Renal cortical epithelial cell (primary cell): ENCODE measurements at regions not wholly inside any gene's neighbourhood (a gene's known extent, or its start where the extent isn't known, plus 50 kb on each side); places are given as distances from the start of the nearest gene placed in this dataset.
"Not testable (repeated sequence)": the region's sequence is repeated elsewhere in the genome, so short reads cannot be mapped to it uniquely, and the experiment has no call there.

Experiments used
- DNase-seq: peaks from one replicate; pipeline ENCODE4 v3.0.0-alpha.2; 2011; ENCODE audit warnings: low read depth

DNA sequence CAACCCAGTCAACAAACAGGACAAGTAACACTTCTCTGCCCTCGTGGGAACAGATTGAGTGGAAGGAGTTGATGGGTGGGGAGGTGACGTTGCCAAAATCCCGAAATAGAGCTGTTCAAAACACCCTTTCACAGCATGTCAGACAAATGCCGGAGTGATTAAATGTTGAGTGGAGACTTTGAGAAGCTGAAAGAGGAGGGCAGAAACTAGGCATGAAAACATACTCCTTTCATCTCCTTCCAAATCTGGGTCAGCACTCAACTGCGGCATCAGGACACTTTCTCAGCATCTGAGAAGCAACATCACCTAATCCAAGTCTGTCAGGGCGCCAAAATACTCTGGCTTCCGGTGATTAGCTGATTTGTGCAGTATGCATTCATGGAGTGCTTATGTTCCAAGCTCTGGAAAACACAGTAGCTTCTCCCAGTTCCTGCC, 51.5 kb upstream of the MRI1 start:
- no peak for DNase-seq

DNA sequence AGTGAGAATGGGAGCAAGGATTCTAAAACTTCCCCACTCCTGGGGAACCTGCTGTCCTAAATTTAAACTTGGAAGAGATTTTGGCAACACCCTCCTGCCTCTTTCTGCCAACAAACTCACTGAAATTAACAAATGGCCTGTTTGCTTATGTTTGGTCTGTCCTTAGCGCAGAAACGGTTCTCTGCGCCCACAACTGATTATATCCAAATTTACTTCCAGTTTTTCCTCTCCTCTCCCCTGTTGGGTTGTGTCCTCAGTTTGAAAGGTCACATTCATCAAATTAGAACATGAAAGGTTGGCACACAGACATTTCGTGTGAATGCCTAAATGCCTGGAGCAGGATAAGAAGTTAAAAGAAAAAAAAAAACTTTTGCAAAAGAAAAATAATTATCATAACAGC, 56.4 kb upstream of the MRI1 start:
- DNase-seq, result no peak

DNA sequence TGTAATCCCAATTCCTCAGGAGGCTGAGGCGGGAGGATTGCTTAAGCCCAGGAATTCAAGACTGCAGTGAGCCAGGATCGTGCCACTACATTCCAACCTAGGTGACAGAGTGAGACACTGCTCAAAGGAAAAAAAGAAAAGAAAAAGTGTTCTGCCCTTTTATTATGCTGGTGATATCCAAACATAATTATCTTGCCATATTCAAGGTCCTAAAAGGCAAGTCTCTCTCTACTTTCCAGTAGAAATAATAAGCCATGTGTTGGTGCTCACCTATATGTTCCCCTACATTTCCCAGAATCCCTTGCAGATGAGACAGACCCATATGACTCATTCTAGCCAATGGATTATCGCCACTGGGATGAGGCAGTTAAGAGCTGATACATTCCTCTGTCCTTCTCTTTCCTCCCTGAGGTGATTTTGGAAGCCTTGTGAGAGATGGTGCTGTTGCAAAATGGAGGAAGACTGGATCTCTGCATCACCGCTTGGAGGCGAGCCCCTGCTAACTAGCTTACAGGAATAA, 58.3 kb upstream of the MRI1 start:
- DNase-seq, result no peak

DNA sequence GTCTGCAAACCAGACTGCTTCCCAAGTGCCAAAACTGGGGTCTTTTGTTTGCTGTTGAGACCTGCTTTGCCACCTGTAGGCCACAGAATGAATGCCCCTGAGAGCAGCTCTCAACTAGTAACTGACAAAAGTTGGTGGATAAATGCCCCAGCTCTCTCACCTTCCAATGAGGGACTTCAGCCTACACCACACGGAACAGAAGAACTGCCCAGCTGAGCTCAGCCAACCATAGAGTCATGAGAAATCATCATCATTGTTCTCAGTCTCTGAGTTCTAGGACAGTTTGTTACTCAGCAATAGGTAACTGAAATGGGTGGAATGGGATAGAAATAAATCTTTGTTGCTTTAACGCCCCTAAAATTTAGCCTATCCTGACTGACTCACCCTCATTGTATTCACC, 59.1 kb upstream of the MRI1 start:
- DNase-seq, result no peak

DNA sequence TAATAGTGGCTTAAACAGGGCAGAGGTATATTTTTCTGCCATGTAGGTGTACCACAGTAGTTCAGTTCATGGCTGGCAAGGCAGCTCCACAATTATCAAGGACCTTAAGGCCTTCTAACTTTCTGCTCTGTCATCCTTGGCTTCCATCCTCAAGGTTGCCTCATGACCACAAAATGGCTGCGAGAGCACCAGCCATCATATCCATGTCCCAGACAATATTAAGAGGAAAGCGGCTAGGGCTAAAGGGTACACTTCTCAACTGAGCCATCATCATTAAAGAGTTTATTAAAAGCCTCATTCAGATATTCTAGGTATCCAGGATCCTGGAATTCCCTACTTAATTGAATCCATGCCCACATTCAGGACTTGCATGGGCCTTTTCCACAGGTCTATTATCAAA, 62.7 kb upstream of the MRI1 start:
- DNase-seq, result no peak

DNA sequence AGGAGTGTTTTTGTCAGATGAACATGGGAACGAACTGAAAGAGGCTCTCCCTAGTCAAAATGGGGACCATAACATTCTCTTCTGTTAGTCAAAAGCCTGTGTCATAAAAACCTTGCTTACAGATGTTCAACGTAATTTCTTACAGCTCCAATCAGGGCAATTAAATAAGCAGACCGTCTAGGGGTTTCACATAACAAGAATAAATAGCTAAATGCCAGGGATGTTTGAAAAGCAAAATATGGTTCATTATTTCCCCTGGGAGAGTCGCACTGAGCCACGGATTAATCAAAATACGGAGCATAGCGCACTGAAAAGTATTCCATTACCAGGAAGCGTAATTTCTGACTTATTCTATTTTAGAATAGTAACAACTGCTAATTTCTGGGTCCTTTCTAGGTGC, 63.7 kb upstream of the MRI1 start:
- no peak for DNase-seq

DNA sequence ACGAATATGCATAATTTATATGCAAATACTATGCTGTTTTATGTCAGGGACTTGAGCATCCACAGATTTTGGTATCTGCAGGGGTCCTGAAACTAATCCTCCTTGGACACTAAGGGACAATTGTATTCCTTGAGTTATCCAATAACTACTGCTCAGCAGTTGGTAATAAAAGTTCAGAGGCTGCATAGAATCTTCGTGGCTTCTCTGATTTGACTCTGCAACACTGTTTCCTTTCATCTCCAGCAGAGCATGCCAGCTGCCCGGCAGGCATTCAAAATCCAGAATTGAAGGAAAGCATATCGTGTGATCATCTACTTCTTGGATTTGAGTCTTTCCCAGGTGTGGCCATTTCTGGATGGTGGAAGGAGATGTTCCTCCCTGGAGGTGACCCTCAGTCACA, 64.5 kb upstream of the MRI1 start:
- no peak for DNase-seq

DNA sequence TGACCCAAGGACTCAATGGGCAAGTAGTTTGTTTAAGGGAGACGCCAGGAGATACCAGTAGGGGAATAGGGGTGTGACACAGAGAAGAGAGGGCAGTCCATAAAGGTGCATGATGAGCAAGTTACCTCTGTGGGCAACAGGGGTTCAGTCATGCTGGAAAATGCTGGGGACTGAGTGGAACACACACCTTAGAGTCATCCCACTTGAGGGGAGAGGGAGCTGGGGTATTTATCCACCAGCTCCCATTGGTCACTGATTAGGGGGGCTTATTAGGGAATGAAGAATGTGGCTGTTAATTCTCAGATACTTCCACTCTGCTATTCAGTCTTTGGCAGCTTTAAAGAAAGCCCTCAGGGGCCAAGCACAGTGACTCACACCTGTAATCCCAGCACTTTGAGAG, 67.5 kb upstream of the MRI1 start:
- DNase-seq, result no peak

DNA sequence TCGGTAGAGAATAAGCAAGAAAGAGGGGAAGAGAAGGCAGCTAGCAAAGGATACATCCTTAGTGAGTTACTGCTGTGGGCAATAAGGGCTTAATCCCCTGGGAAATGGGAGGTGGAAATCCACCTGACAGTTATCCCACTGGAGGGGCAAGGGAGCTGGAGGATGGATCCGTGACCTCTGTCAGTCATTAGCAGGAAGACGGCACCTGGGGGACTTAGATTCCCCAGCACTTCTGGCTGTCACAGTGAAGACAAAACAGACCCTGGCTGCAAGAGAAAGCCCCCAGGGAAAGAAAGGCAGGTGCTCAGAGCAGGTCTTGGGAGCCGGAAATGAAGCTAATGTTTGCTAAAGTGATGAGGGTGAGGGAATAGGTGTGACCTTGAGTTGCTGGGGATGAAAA, 70.4 kb upstream of the MRI1 start:
- no peak for DNase-seq

DNA sequence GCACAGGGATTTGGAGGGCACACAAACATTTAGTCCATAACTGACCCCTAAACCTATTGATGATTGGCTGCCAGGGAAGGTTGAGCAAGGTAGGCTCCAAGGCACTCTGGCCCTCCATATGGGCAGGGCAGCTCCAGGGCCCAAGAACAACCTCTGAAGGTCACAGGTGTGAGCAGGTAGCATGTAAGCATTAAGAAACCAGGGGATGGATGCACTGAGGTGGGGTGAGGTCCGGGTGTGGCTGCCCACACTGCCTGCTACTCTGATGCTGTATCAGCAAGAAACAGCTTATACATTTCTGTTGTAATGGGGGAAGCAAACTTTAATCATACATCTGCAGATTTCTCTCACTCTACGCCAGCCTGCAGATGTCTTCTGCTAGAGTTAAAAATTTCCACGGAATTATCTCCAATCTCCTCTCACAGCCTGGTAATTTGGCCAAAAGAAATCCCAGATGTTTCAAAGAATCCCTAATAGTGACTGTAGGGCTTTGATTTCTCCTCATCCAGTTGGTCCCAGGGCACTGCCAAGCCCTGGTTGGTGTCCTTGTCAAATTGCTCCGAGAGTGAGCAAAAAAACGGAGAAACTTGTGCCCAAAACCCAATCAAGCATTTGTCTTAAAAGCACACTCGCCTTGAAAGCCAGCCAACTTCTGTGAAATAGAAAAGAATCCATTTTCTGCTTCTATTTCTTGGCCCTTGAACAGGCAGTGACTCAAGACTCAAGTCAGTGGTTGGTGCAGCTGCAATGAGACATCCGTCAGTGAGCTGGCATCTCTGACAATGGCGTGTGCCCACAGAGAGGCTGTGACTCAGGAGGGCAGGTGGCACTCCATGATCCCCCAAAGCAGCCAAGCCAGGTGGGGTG, 72.5 kb upstream of the MRI1 start:
- DNase-seq, result peak; percentile 28

DNA sequence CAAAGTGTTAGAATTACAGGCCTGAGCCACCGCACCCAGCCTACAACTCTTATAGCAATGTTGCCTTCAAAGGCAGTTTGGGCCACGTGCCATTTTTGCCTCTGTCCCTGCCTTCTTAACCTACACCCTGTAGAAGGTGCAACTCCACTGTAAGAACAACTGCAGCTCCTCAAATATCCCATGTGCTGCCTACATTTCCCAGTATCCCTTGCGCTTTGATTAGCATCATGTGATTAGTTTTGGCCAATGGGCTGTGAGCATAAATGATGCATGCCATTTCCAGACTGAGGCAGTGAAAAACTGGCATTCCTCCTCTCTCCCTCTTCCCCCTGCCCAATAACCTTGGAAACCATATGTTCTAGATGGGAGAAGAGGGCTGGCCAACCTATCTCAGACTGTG, 75.2 kb upstream of the MRI1 start:
- no peak for DNase-seq

DNA sequence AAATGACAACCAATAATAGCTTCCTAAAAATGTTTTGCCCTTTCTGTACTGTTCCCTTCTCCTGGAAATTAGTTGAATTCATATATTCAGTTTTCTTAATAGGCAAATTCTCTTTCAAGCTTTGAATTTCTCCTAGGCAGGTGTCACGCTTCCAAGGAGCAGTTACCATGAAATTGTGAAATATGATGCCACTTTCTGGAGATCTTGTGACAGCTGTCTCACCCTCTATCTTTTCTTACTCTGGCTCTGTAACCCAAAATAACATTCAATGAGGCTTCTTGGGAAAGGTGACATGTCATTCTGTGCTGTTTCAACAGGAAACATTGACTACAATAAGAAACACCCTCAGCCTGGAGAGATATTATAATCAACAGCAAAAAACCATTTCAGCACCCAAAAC, 80.3 kb upstream of the MRI1 start:
- no peak for DNase-seq

DNA sequence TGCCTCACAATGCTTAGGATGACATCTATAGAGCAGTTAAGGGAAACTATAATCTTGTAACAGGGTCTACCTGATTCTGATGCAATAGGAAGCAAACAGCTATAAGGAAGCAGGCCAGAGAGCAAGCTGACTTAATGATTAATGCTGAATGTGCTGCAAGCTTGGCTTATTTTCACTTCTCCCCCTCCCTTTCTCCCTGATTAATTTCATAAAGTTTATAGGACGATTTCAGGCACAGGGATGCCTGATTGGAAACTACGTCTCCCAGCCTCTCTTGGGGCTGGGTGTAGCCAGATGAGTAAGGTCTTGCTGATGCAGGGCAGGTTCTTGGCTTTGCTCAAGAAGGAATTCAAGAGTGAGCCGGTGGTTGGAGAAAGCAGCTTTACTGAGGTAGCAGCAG, 82.8 kb upstream of the MRI1 start:
- no peak for DNase-seq

DNA sequence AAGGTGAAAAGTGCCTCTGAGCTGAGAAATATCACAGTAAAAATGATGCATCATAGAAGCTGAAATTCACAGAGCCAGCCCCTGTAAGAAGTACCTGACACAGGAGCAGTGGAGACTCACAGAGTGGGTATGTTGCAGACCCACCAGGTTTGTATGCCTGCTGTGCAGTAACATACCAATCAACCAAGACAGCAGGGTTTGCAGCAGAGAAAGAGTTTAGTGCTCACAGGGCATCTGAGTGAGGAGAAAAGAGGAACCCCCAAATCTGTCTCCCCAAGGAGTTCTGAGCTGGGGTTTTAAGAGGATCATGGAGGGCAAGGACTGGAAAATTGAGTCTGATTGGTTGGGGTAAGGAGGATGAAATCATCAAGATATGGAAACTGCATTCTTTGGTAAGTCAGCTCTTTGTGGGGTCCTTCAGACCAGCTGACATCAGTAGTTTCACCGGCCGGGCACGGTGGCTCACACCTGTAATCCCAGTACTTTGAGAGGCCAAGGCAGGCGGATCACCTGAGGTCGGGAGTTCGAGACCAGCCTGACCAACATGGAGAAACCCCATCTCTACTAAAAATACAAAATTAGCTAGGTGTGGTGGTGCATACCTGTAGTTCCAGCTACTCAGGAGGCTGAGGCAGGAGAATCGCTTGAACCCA, 83.5 kb upstream of the MRI1 start:
- DNase-seq, result not testable (repeated sequence)

DNA sequence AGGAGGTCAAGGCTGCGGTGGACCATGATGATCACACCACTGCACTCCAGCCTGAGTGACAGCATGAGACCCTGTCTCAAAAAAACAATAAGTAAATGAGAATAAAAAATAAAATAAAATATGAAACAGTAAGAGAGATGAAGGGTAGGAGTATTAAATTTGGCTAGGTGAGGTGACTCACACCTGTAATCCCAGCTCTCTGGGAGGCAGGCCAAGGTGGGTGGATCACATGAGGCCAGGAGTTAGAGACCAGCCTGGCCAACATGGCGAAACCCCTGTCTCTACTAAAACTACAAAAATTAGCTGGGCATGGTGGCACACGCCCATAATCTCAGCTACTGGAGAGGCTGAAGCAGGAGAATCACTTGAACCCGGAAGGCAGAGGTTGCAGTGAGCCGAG, 87.4 kb upstream of the MRI1 start:
- DNase-seq, result not testable (repeated sequence)

DNA sequence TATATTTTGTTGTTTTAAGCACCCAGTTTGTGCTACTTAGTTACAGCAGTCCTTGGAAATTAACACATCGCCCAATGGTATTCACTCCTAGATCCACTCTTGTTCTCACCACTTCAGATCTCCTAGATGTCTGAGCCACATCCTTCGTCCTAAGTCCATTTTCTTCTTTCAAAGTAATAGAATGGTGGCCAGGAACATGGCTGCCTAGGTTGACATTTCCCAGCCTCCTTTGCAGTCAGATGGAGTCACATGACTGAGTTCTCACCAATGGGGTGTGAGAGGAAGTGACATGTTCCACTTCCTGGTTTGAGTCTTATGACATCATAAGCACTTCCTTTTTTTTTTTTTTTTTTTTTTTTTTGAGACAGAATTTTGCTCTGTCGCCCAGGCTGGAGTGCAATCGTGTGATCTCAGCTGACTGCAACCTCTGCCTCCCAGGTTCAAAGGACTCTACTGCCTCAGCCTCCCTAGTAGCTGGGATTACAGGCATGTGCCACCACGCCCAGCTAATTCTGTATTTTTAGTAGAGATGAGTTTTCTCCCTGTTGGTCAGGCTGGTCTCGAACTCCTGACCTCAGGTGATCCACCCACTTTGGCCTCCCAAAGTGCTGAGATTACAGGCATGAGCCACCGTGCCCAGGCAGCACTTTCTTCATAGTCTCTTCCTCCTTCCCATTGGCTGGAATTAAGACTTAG, 91.7 kb upstream of the MRI1 start:
- not testable (repeated sequence) for DNase-seq

DNA sequence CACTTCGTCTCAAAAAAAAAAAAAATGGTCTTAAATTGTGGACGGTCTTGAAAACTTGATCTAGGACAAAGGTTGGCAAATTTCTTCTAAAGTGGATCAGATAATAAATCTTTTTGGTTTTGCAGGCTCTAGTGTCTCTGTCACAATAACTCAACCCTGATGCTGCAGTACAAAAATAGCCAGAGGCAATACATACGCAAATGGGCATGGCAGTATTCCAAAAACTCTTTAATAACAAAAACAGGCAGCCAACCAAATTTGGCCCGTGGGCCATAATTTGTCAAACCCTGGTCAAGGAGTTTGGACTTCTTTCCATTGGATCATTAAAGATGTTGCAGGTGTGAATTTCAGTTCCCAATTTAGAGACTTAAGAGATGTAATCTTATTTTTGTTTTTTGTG, 93.5 kb upstream of the MRI1 start:
- no peak for DNase-seq

DNA sequence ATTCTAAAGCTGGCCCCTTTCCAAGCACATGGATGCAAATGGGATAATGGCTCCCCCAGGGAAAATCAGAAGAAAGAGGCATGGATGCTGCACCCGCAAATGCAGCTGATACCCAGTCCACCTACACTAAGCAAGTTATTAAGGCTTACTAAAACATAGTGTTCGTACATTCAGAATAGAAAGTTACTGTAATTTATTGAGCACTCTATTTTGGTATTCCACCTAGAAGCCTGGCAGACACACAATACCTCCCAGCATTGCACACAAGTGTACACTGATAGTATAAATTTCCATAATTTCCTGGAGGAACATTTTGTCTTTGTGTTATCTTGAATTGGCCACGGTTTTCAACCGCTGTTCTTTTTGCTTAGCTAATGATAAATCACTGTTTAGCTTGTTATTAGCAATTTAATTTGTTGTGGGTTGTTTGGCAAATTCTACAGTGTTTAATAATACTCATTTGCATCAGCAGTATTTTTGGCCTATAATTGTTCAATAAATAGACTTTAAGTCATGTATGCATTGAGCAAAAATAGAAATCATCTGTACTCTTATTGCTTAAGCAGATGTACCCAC, 94.5 kb upstream of the MRI1 start:
- no peak for DNase-seq

DNA sequence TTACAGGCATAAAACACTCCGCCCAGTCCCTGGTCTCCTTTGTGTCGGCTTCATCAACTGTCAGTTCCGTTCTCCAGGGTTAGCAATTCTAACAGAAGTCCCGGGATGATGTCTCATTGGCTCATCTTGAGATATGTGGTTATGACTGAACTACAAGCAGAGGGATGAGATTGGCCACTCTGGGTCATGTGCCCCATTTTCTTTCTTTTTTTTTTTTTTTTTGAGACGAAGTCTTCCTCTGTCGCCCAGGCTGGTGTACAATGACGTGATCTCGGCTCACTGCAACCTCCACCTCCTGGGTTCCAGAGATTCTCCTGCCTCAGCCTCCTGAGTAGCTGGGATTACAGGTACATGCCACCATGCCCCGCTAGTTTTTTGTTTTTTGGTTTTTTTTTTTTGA, 95.4 kb upstream of the MRI1 start:
- no peak for DNase-seq

DNA sequence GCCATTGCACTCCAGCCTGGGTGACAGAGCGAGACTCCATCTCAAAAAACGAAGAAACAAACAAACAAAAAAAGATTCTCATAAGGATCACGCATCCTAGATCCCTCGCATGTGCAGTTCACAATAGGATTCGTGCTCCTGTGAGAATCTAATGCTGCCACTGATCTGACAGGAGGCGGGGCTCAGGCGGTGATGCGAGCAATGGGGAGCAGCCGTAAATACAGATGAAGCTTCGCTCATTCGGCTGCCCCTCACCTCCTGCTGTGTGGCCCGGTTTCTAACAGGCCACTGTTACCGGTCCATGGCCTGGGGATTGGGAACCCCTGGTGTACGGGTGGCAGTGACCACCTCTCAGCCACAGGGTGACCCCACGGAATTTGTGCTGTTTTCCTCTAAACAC, 98.2 kb upstream of the MRI1 start:
- no peak for DNase-seq

DNA sequence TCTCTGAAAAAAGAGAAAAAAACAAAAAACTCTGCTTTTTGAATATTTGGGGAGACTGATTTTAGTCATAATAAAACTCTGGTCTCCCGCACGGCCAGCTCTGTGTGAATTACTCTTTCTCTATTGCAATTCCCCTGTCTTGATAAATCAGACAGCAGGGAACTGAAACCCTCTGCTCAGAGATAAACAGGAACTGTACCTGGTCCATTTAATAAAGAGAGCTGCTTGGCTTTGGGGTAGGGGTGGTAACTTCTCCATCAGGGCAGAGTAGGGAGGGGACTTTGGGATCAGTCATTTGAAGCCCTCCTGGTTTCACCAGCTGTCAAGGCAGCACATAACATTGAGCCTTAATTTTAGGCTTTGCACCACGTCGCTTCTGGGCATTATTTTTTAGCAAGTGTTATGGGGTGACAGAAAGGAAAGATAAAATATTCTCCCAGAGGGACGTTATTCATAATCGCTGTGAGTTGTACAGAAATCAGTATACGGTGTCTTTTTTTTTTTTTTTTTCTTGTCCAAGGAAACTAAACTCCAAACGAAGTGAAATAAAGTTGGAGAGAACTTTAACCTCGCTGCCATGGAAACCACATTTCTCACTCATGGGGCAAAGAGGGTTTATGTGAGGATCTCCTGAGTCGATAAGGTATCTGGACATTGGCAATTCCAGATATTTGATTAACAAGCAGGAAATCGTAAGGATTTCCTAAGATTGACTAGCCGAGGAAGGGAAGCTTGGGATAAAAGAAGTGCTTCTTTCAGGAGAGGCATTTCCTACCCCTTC, 99.0 kb upstream of the MRI1 start:
- DNase-seq, result no peak
